ENCODE measurements at regions not wholly inside any gene's neighbourhood (a gene's known extent, or its start where the extent isn't known, plus 50 kb on each side); places are given as distances from the start of the nearest gene placed in this dataset.

DNA sequence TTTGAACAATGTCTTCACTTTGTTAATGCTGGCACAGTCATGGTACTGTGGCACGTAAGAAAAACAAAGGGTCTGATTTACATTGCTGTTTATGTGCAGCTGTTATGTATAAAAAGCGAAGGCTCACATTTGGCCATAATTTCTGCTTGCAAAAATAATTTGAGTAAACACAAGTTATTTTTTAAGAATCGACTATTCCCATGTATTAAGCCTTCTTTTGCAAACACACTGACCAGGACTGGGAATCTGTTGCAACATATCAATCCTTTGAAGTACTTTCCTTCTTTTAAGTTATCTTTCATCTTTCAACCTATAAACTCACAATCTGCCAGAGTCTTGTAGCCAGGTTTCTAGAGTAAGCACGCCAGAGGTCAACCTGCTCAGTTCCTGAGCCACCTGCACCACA lies 145.4 kb upstream of the BMP4 start:
- TF ChIP-seq POLR2A (IDR thresholded peaks at IDR 0.05; ENCODE audit: low read depth, low read length) = no peak
- TF ChIP-seq POLR2AphosphoS5 (IDR thresholded peaks at IDR 0.05; ENCODE audit: low read depth, low read length) = no peak
- TF ChIP-seq TAF1 (IDR thresholded peaks at IDR 0.05; ENCODE audit: borderline replicate concordance, low read depth, low read length) = no peak

All from GM12892 (cell line).